ENCODE measurements at regions not wholly inside any gene's neighbourhood (a gene's known extent, or its start where the extent isn't known, plus 50 kb on each side); places are given as distances from the start of the nearest gene placed in this dataset.

GRCh38 chr5:117763271-117763670 lies 1188.6 kb upstream of the SEMA6A start:
- no peaks in the 10 kb centered on the region for H3K79me2 ChIP-seq (replicated peaks; ENCODE audit: insufficient read depth)
- H2AFZ ChIP-seq: no peak overlapping the region
- ATAC-seq (no peak), DNase-seq (ENCODE audit: low spot score) (no peak)
- no peaks in the 10 kb centered on the region for H3K9me2 ChIP-seq (ENCODE audit: insufficient read depth)
- TF ChIP-seq EZH2 (IDR thresholded peaks at IDR 0.05; ENCODE audit: low read depth, unreplicated experiment) (no peak), JUNB (IDR thresholded peaks at IDR 0.05; ENCODE audit: unreplicated experiment) (no peak), NANOG (IDR thresholded peaks at IDR 0.05; ENCODE audit: borderline replicate concordance) (no peak), STAT1 (IDR thresholded peaks at IDR 0.05; ENCODE audit: unreplicated experiment) (no peak), CREB1 (CRISPR knock-in tag; IDR thresholded peaks at IDR 0.05; ENCODE audit: low read depth) (no peak), REST (IDR thresholded peaks at IDR 0.05; ENCODE audit: unreplicated experiment) (no peak), ETS1 (IDR thresholded peaks at IDR 0.05) (no peak), ZNF114 (CRISPR knock-in tag; IDR thresholded peaks at IDR 0.05) (no peak), EZH2phosphoT487 (IDR thresholded peaks at IDR 0.05; ENCODE audit: unreplicated experiment) (no peak), ZNF462 (CRISPR knock-in tag; IDR thresholded peaks at IDR 0.05) (no peak), CTCF (conservative IDR thresholded peaks at IDR 0.05; ENCODE audit: low read depth in 2 of 2) (no peak), ZNF331 (CRISPR knock-in tag; IDR thresholded peaks at IDR 0.05; ENCODE audit: low read depth) (no peak)
- no peak overlapping the region for H3K27ac Mint-ChIP-seq
- no peaks in the 10 kb centered on the region for H3K36me3 ChIP-seq (ENCODE audit: insufficient read depth)
- no peaks in the 10 kb centered on the region for H3K27me3 Mint-ChIP-seq (ENCODE audit: insufficient read depth, low read depth, poor library complexity)
- no peaks in the 10 kb centered on the region for H3F3A ChIP-seq (replicated peaks; ENCODE audit: low read depth)
- H3K4me1 ChIP-seq (ENCODE audit: insufficient read depth): peaks cover 14% of the 10 kb centered on the region; the same call in 1 of the 2 replicates
- H3K9me3 Mint-ChIP-seq: no peaks in the 10 kb centered on the region
- H3K4me3 ChIP-seq: no peak overlapping the region
- peaks cover 20% of the 10 kb centered on the region for H3K4me1 Mint-ChIP-seq
- no peaks in the 10 kb centered on the region for H3K36me3 Mint-ChIP-seq (ENCODE audit: low read depth)
- no peak overlapping the region for H3K27ac ChIP-seq (ENCODE audit: low read depth)
- H3K4me3 Mint-ChIP-seq: no peak overlapping the region
- no peak overlapping the region for H3K4me2 ChIP-seq
- no peaks in the 10 kb centered on the region for H4K20me1 ChIP-seq (replicated peaks; ENCODE audit: insufficient read depth)
- no peaks in the 10 kb centered on the region for H3K27me3 ChIP-seq (ENCODE audit: insufficient read depth)

Data from GM23338 (cell line).